Endothelial cell (in vitro differentiated cells): ENCODE measurements at regions not wholly inside any gene's neighbourhood (a gene's known extent, or its start where the extent isn't known, plus 50 kb on each side); places are given as distances from the start of the nearest gene placed in this dataset.

Experiments used
- DNase-seq: peaks from one replicate; pipeline ENCODE4 v3.0.0; 2021; ENCODE audit warnings: low spot score
- H3K27ac Mint-ChIP-seq: one replicate; pipeline ENCODE4 v1.8.0; 2021; ENCODE audit warnings: mixed read lengths, inconsistent platforms; ENCODE audit not compliant: unreplicated experiment
- H3K27me3 Mint-ChIP-seq: one replicate; pipeline ENCODE4 v1.8.0; 2021; ENCODE audit warnings: mild to moderate bottlenecking, moderate library complexity, mixed read lengths, inconsistent platforms; ENCODE audit not compliant: unreplicated experiment
- H3K36me3 Mint-ChIP-seq: one replicate; pipeline ENCODE4 v1.8.0; 2021; ENCODE audit warnings: mild to moderate bottlenecking, low read depth, mixed read lengths, inconsistent platforms; ENCODE audit not compliant: unreplicated experiment
- H3K4me1 Mint-ChIP-seq: one replicate; pipeline ENCODE4 v1.8.0; 2021; ENCODE audit warnings: mild to moderate bottlenecking, mixed read lengths, inconsistent platforms; ENCODE audit not compliant: unreplicated experiment
- H3K4me3 Mint-ChIP-seq: one replicate; pipeline ENCODE4 v1.8.0; 2021; ENCODE audit warnings: mild to moderate bottlenecking, mixed read lengths, inconsistent platforms; ENCODE audit not compliant: unreplicated experiment
- H3K9me3 Mint-ChIP-seq: one replicate; pipeline ENCODE4 v1.8.0; 2021; ENCODE audit warnings: mixed read lengths, inconsistent platforms; ENCODE audit not compliant: unreplicated experiment
- CTCF ChIP-seq: fragments of 200-600 bp; sonication (generic); IDR thresholded peaks from one replicate; pipeline ENCODE4 v1.5.0; 2021; ENCODE audit warnings: antibody characterized with exemption; ENCODE audit not compliant: unreplicated experiment

GRCh38 chr7:110400411-110400810, 690.5 kb upstream of the LRRN3 start:
- DNase-seq: no peak
- H3K9me3 Mint-ChIP-seq: no peaks in the 10 kb centered on the region
- no peaks in the 10 kb centered on the region for H3K36me3 Mint-ChIP-seq
- H3K27ac Mint-ChIP-seq: no peak overlapping the region
- no peak for TF ChIP-seq CTCF
- H3K4me1 Mint-ChIP-seq: no peaks in the 10 kb centered on the region
- H3K4me3 Mint-ChIP-seq: no peak overlapping the region
- H3K27me3 Mint-ChIP-seq: no peaks in the 10 kb centered on the region

GRCh38 chr7:110407242-110407641, 683.7 kb upstream of the LRRN3 start:
- no peak overlapping the region for H3K4me3 Mint-ChIP-seq
- no peaks in the 10 kb centered on the region for H3K4me1 Mint-ChIP-seq
- H3K9me3 Mint-ChIP-seq: no peaks in the 10 kb centered on the region
- no peak for DNase-seq
- no peaks in the 10 kb centered on the region for H3K27me3 Mint-ChIP-seq
- no peak for TF ChIP-seq CTCF
- H3K36me3 Mint-ChIP-seq: no peaks in the 10 kb centered on the region
- H3K27ac Mint-ChIP-seq: no peak overlapping the region

GRCh38 chr7:110407706-110408105, 683.2 kb upstream of the LRRN3 start:
- H3K4me3 Mint-ChIP-seq: no peak overlapping the region
- H3K36me3 Mint-ChIP-seq: no peaks in the 10 kb centered on the region
- no peak for DNase-seq
- no peak overlapping the region for H3K27ac Mint-ChIP-seq
- TF ChIP-seq CTCF: no peak
- H3K4me1 Mint-ChIP-seq: no peaks in the 10 kb centered on the region
- no peaks in the 10 kb centered on the region for H3K27me3 Mint-ChIP-seq
- no peaks in the 10 kb centered on the region for H3K9me3 Mint-ChIP-seq

GRCh38 chr7:110412614-110413013, 678.3 kb upstream of the LRRN3 start:
- H3K27ac Mint-ChIP-seq: no peak overlapping the region
- H3K9me3 Mint-ChIP-seq: no peaks in the 10 kb centered on the region

GRCh38 chr7:110413038-110413437, 677.9 kb upstream of the LRRN3 start:
- no peaks in the 10 kb centered on the region for H3K27me3 Mint-ChIP-seq
- H3K4me3 Mint-ChIP-seq: no peak overlapping the region
- no peak for TF ChIP-seq CTCF
- DNase-seq: no peak
- H3K27ac Mint-ChIP-seq: no peak overlapping the region
- H3K9me3 Mint-ChIP-seq: no peaks in the 10 kb centered on the region
- H3K36me3 Mint-ChIP-seq: no peaks in the 10 kb centered on the region
- H3K4me1 Mint-ChIP-seq: no peaks in the 10 kb centered on the region

More at GRCh38 chr7:110412614-110413013, 678.3 kb upstream of the LRRN3 start:
- Mint-ChIP-seq H3K4me3 (no peak overlapping the region), H3K4me1 (no peaks in the 10 kb centered on the region), H3K36me3 (no peaks in the 10 kb centered on the region), H3K27me3 (no peaks in the 10 kb centered on the region)
- no peak for TF ChIP-seq CTCF
- DNase-seq: no peak
